ENCODE measurements at regions not wholly inside any gene's neighbourhood (a gene's known extent, or its start where the extent isn't known, plus 50 kb on each side); places are given as distances from the start of the nearest gene placed in this dataset.
"Not testable (repeated sequence)": the region's sequence is repeated elsewhere in the genome, so short reads cannot be mapped to it uniquely, and the experiment has no call there.

- no peak for DNase-seq
Observed at GRCh38 chr12:116361414-116362223, 84.1 kb upstream of the MED13L start.

GRCh38 chr12:116365114-116365513, 87.6 kb upstream of the MED13L start:
- DNase-seq, result no peak

GRCh38 chr12:116365606-116366455, 88.3 kb upstream of the MED13L start:
- DNase-seq, result no peak

- DNase-seq, result no peak
Observed at GRCh38 chr12:116366456-116366776, 88.9 kb upstream of the MED13L start.

- DNase-seq, result no peak
Observed at GRCh38 chr12:116366824-116367223, 89.3 kb upstream of the MED13L start.

- DNase-seq, result no peak
Observed at GRCh38 chr12:116368196-116369194, 91.0 kb upstream of the MED13L start.

- DNase-seq, result no peak
Observed at GRCh38 chr12:116370004-116370404, 92.5 kb upstream of the MED13L start.

- no peak for DNase-seq
Observed at GRCh38 chr12:116370886-116371580, 93.5 kb upstream of the MED13L start.

- no peak for DNase-seq
Observed at GRCh38 chr12:116372815-116373214, 95.3 kb upstream of the MED13L start.

GRCh38 chr12:116373572-116374206, 96.2 kb upstream of the MED13L start:
- no peak for DNase-seq

GRCh38 chr12:116374207-116374606, 96.7 kb upstream of the MED13L start:
- no peak for DNase-seq

GRCh38 chr12:116375278-116375842, 97.9 kb upstream of the MED13L start:
- DNase-seq, result no peak

- DNase-seq, result peak in 1 of 2 experiments; percentile 30
Observed at GRCh38 chr12:116376354-116377193, 99.1 kb upstream of the MED13L start.

- DNase-seq, result not testable (repeated sequence)
Observed at GRCh38 chr12:116377194-116377571, 99.7 kb upstream of the MED13L start.

- DNase-seq, result no peak
Observed at GRCh38 chr12:116378002-116378401, 100.5 kb upstream of the MED13L start.

- DNase-seq, result no peak
Observed at GRCh38 chr12:116380108-116380507, 102.6 kb upstream of the MED13L start.

GRCh38 chr12:116380740-116381139, 103.2 kb upstream of the MED13L start:
- not testable (repeated sequence) for DNase-seq

GRCh38 chr12:116381240-116381743, 103.8 kb upstream of the MED13L start:
- no peak for DNase-seq

- DNase-seq, result no peak
Observed at GRCh38 chr12:116381744-116382685, 104.5 kb upstream of the MED13L start.

Data from activated T-cell treated with anti-CD3 and anti-CD28 coated beads, Interleukin-2, amount 50 U/mL, for 48 hours (primary cell).